ENCODE measurements at regions not wholly inside any gene's neighbourhood (a gene's known extent, or its start where the extent isn't known, plus 50 kb on each side); places are given as distances from the start of the nearest gene placed in this dataset.
"Not testable (repeated sequence)": the region's sequence is repeated elsewhere in the genome, so short reads cannot be mapped to it uniquely, and the experiment has no call there.

- no peak overlapping the region for H3K4me2 ChIP-seq
- H3K27ac ChIP-seq = no peak overlapping the region
- no peaks in the 10 kb centered on the region for H3K4me1 ChIP-seq
- H3K9ac ChIP-seq = no peak overlapping the region
- no peaks in the 10 kb centered on the region for H3K36me3 ChIP-seq
- no peak overlapping the region for H3K4me3 ChIP-seq
- no peaks in the 10 kb centered on the region for H4K20me1 ChIP-seq
- H3K9me3 ChIP-seq = no peaks in the 10 kb centered on the region
- no peaks in the 10 kb centered on the region for H3K27me3 ChIP-seq
- no peak for TF ChIP-seq Cebpa-rat (IDR thresholded peaks at IDR 0.05)
These were observed 107.6 kb downstream of the KCNJ2 start for GRCh38 chr17:70276906-70277305.

DNA sequence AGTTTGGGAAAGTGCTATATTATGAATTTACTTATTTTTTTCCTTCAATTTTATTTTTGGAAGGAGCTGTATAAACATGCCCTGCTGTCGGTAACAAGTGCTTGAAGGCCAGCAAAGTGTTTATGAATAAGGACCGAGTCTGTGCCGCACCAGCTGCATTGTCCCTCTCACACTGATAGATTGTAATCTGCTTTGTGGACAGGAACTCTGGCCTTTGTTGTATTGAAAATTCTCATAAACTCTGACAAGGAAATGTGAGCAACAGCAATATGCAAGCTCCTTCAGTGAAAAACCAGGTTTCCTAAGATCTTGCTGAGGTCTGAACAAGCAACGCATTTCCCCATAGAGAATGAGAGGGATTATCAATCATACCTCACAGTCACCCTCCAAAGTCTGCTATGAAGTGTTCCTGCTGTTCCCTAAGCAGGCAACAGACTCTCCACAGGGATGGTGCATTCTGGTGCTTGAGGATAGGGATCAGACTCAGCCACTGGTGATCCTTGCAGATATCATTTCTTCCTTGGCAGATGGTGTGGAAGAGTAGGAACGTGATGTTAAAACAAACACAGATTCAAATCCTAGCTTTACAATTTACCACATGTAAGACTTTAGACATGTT lies 109.6 kb downstream of the KCNJ2 start:
- H3K4me3 ChIP-seq = no peak overlapping the region
- H3K9ac ChIP-seq = no peak overlapping the region
- H4K20me1 ChIP-seq = no peaks in the 10 kb centered on the region
- H3K9me3 ChIP-seq = no peaks in the 10 kb centered on the region
- no peak overlapping the region for H3K4me2 ChIP-seq
- no peaks in the 10 kb centered on the region for H3K4me1 ChIP-seq
- no peaks in the 10 kb centered on the region for H3K36me3 ChIP-seq
- no peak for TF ChIP-seq Cebpa-rat (IDR thresholded peaks at IDR 0.05)
- no peak overlapping the region for H3K27ac ChIP-seq
- no peaks in the 10 kb centered on the region for H3K27me3 ChIP-seq

- Histone ChIP-seq H3K4me2 (no peak overlapping the region), H4K20me1 (no peaks in the 10 kb centered on the region), H3K9ac (no peak overlapping the region), H3K4me3 (no peak overlapping the region), H3K9me3 (no peaks in the 10 kb centered on the region; the same call in 1 of the 2 replicates), H3K27ac (no peak overlapping the region), H3K36me3 (no peaks in the 10 kb centered on the region), H3K4me1 (no peaks in the 10 kb centered on the region), H3K27me3 (no peaks in the 10 kb centered on the region)
- no peak for TF ChIP-seq Cebpa-rat (IDR thresholded peaks at IDR 0.05)
These were observed 117.1 kb downstream of the KCNJ2 start for GRCh38 chr17:70286391-70286790.

- Histone ChIP-seq H3K36me3 (no peaks in the 10 kb centered on the region), H3K27ac (no peak overlapping the region), H3K27me3 (no peaks in the 10 kb centered on the region), H3K4me1 (no peaks in the 10 kb centered on the region), H3K4me2 (no peak overlapping the region), H3K9ac (no peak overlapping the region), H4K20me1 (no peaks in the 10 kb centered on the region), H3K9me3 (no peaks in the 10 kb centered on the region; the same call in 1 of the 2 replicates), H3K4me3 (no peak overlapping the region)
- no peak for TF ChIP-seq Cebpa-rat (IDR thresholded peaks at IDR 0.05)
These were observed 119.4 kb downstream of the KCNJ2 start for GRCh38 chr17:70288540-70289290.

DNA sequence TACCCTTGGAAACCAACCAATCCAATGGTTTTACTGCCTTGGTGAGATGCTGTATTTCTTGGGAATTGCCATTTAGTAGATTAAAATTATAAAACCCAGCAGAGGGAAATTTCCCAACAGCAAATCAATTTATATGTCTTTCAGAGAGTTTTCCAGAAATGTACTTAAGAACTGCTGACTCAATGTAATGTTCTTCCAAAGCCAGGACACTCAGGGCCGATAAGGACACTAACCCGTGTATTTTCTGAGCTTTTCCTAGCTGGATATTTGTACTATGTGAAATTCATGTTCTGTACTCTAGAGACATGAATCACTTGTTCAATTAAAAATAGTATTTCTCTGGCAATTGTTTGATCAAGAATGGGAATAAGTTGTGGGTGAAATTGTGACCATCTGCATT lies 121.4 kb downstream of the KCNJ2 start:
- no peak overlapping the region for H3K27ac ChIP-seq
- TF ChIP-seq Cebpa-rat (IDR thresholded peaks at IDR 0.05) = no peak

DNA sequence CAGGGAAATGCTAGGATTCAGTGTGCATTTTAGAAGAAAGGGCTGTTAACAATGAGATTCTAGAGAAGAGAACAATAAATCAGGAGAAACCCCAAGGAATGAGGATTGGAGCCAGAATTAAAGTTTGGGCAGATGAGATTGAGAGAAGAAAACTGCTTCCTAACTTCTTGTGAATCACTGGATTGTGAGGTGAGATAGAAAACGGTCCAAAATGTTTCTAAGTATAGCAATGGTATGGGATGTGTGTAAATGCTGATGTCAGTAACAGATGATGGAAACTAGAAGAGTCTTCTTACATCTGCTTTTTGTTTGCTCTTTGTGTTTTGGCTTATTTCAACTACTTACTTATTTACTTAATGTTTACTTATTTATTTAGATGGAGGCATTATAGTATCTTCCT lies 123.0 kb downstream of the KCNJ2 start:
- Histone ChIP-seq H3K9me3 (no peaks in the 10 kb centered on the region), H3K27me3 (no peaks in the 10 kb centered on the region), H3K27ac (no peak overlapping the region), H3K4me3 (no peak overlapping the region), H3K4me2 (no peak overlapping the region), H3K36me3 (no peaks in the 10 kb centered on the region), H3K9ac (no peak overlapping the region), H4K20me1 (no peaks in the 10 kb centered on the region), H3K4me1 (no peaks in the 10 kb centered on the region)
- TF ChIP-seq Cebpa-rat (IDR thresholded peaks at IDR 0.05) = no peak

More for the DNA sequence above, 121.4 kb downstream of the KCNJ2 start:
- Histone ChIP-seq H3K4me2 (no peak overlapping the region), H3K9me3 (no peaks in the 10 kb centered on the region; the same call in 1 of the 2 replicates), H3K27me3 (no peaks in the 10 kb centered on the region), H3K9ac (no peak overlapping the region), H3K36me3 (no peaks in the 10 kb centered on the region), H4K20me1 (no peaks in the 10 kb centered on the region), H3K4me1 (no peaks in the 10 kb centered on the region), H3K4me3 (no peak overlapping the region)

- H3K9me3 ChIP-seq, H3K27me3 ChIP-seq, H3K36me3 ChIP-seq, H4K20me1 ChIP-seq, H3K4me2 ChIP-seq, H3K9ac ChIP-seq, H3K27ac ChIP-seq, H3K4me3 ChIP-seq, H3K4me1 ChIP-seq: not testable (repeated sequence)
These were observed 124.4 kb downstream of the KCNJ2 start for GRCh38 chr17:70293564-70294310.

DNA sequence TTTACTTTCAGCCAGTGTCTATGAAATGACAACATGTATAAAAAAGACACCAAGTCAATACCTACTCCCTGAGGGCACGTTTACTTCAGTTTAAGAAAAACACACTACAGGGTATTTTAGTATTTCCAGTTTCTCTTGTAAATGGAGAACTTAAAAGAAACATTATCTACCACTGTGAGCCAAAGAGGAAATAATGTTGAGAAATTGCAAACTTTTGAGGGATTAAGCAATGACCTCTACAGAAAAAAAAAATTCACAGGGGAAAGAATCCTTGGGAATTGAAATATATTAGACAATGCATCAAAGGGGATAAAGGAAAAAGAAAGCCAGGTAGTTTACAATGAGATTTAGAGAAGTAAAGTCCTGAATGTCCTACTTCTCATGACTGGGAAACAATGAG lies 126.0 kb downstream of the KCNJ2 start:
- no peak overlapping the region for H3K27ac ChIP-seq
- no peak overlapping the region for H3K4me2 ChIP-seq
- no peaks in the 10 kb centered on the region for H3K4me1 ChIP-seq
- no peak for TF ChIP-seq Cebpa-rat (IDR thresholded peaks at IDR 0.05)
- H3K36me3 ChIP-seq = no peaks in the 10 kb centered on the region
- no peak overlapping the region for H3K4me3 ChIP-seq
- no peaks in the 10 kb centered on the region for H4K20me1 ChIP-seq
- no peaks in the 10 kb centered on the region for H3K27me3 ChIP-seq
- H3K9me3 ChIP-seq = no peaks in the 10 kb centered on the region
- H3K9ac ChIP-seq = no peak overlapping the region

DNA sequence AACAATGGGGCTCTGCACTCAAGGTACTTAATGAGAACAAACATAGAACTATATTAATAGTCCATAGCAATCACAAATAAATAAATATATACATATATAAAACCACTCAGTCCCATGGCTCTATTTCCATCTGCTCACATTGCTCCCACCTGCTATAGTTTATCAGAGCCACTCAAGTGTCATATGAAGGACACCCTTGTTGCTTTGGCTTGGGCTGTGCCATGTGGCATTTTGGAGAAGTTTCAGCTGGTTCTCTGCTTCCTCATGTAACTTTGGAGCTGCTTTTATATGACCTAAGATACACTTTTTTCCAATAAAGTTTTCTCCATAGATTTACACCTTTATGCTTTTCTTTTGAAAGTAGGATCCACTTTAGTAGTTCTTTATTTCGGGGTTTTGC lies 126.4 kb downstream of the KCNJ2 start:
- H3K9me3 ChIP-seq = no peaks in the 10 kb centered on the region
- H3K27ac ChIP-seq = no peak overlapping the region
- no peak overlapping the region for H3K9ac ChIP-seq
- no peaks in the 10 kb centered on the region for H3K27me3 ChIP-seq
- no peak overlapping the region for H3K4me2 ChIP-seq
- no peaks in the 10 kb centered on the region for H3K36me3 ChIP-seq
- no peaks in the 10 kb centered on the region for H4K20me1 ChIP-seq
- H3K4me1 ChIP-seq = no peaks in the 10 kb centered on the region
- H3K4me3 ChIP-seq = no peak overlapping the region
- TF ChIP-seq Cebpa-rat (IDR thresholded peaks at IDR 0.05) = no peak

DNA sequence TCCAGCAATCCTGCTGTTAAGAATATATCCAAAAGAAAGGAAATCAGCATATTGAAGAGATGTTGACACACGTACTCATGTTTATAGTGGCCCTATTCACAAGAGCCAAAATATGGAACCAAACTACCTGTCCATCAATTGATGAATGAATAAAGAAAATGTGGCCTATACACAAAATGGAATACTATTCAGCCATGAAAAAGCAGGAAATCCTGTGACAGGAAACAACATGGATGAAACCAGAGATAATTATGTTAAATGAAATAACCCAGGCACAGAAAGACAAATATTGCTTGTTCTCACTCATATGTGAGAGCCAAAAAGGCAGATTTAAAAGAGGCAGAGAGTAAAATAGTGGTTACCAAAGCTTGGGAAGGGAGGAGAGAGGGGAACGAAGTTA lies 127.1 kb downstream of the KCNJ2 start:
- Histone ChIP-seq H3K9ac (no peak overlapping the region), H4K20me1 (no peaks in the 10 kb centered on the region), H3K4me3 (no peak overlapping the region), H3K4me2 (no peak overlapping the region), H3K27ac (no peak overlapping the region), H3K27me3 (no peaks in the 10 kb centered on the region), H3K36me3 (no peaks in the 10 kb centered on the region), H3K9me3 (no peaks in the 10 kb centered on the region), H3K4me1 (no peaks in the 10 kb centered on the region)
- TF ChIP-seq Cebpa-rat (IDR thresholded peaks at IDR 0.05) = no peak
